Gastroesophageal sphincter (tissue), 4 donors: ENCODE measurements at regions not wholly inside any gene's neighbourhood (a gene's known extent, or its start where the extent isn't known, plus 50 kb on each side); places are given as distances from the start of the nearest gene placed in this dataset.

ENCODE experiments used
- ATAC-seq: fragments of 150-250 bp; one replicate; pipeline ENCODE4 v1.9.1; 2016; ENCODE audit warnings: mild to moderate bottlenecking, moderate library complexity
- H3K27ac ChIP-seq, 4 donors: fragments of 200-600 bp; sonication (generic) in 3 of 4; 1 replicate in 3 of 4; 2 replicates in 1 of 4; pipeline ENCODE4 v1.5.1; 2016 to 2019
- H3K27me3 ChIP-seq: fragments of 200-600 bp; sonication (generic); one replicate; pipeline ENCODE4 v1.5.1; 2019
- H3K36me3 ChIP-seq, 2 donors: fragments of 200-600 bp; sonication (generic); one replicate each; pipeline ENCODE4 v1.5.1; 2019; ENCODE audit warnings: control low read depth in 1 of 2
- H3K4me1 ChIP-seq, 3 donors: fragments of 200-600 bp; sonication (generic); 1 replicate in 2 of 3; 2 replicates in 1 of 3; pipeline ENCODE4 v1.5.1; 2016 to 2019; ENCODE audit warnings: control low read depth in 2 of 3
- H3K4me3 ChIP-seq, 2 donors: fragments of 200-600 bp; sonication (generic); one replicate each; pipeline ENCODE4 v1.5.1; 2019; ENCODE audit warnings: mild to moderate bottlenecking in 1 of 2, moderate library complexity in 1 of 2
- H3K9me3 ChIP-seq, 3 donors: fragments of 200-600 bp; sonication (generic); one replicate each; pipeline ENCODE4 v1.5.1; 2017 to 2019; ENCODE audit warnings: control low read depth in 2 of 3
- EP300 ChIP-seq: sonication (generic); formaldehyde crosslinking; IDR thresholded peaks from one replicate; pipeline ENCODE4 v1.6.1; 2017; ENCODE audit warnings: antibody characterized with exemption, mild to moderate bottlenecking
- POLR2A ChIP-seq, 2 donors: fragments of 450-650 bp; IDR thresholded peaks; one replicate each; pipeline ENCODE4 v1.6.1; 2017; ENCODE audit warnings: antibody characterized with exemption in 2 of 2, mild to moderate bottlenecking in 2 of 2, moderate library complexity in 1 of 2
- POLR2AphosphoS5 ChIP-seq: sonication (generic); formaldehyde crosslinking; IDR thresholded peaks from one replicate; pipeline ENCODE4 v1.6.1; 2017; ENCODE audit warnings: antibody characterized with exemption
- WGBS, 2 donors: methylation state at CpG; one replicate each; pipeline ENCODE4 v1.1.5; 2018; ENCODE audit warnings: low coverage in 1 of 2; 5-methylcytosine and 5-hydroxymethylcytosine counted together
- TF ChIP-seq, protein P1 (sequence below), 4 experiments: fragments of 200-600 bp in 2 of 4; fragments of 450-650 bp in 2 of 4; sonication (generic) in 1 of 4; IDR thresholded peaks; one replicate each; pipeline ENCODE4 v1.5.1; 2017 to 2019; ENCODE audit warnings: antibody characterized with exemption in 4 of 4, mild to moderate bottlenecking in 2 of 4, moderate library complexity in 2 of 4

DNA sequence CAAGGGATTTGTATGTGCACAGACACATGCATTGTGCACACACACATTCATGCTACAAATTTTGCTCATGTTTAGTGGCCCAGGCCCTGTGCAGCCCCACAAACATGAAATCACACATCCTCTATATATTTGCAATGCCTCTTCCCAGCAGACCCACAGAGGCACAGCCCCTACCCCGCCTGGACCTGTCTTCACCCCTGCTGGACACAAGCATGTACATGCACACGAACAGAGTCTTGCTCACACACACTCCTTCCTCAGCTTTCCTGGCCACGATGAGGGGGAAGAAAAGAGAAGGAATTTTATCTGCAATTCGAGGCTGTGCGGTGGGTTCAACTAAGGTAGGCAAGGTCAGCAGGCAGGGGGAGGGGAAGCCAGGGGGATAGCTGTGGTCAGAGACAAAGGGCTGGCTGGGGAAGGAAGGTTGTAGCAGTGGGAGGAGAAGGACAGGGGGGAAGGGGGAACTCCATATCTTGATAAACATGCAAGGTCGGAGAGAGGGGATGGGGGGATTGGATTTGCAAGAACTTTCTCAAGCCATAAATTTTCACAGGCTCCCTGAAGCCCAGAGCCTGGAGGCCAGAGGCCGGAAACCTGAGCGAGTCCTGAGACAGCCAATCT is 156.4 kb downstream of the EFNB1 start:
- H3K4me1 ChIP-seq, result peaks cover 0 to 8% (median 4%) of the 10 kb centered on the region in 3 donors
- ATAC-seq, result no peak
- 60 to 70% methylated on average over 2 to 4 of the region's 8 CpGs for WGBS, 2 donors
- H3K27me3 ChIP-seq, result no peaks in the 10 kb centered on the region
- H3K36me3 ChIP-seq, result no peaks in the 10 kb centered on the region
- no peaks in the 10 kb centered on the region for H3K9me3 ChIP-seq
- no peak for TF ChIP-seq POLR2A (IDR thresholded peaks at IDR 0.05)
- TF ChIP-seq EP300, result no peak
- no peak for TF ChIP-seq POLR2AphosphoS5
- no peak overlapping the region for H3K4me3 ChIP-seq
- H3K27ac ChIP-seq, result no peak overlapping the region

DNA sequence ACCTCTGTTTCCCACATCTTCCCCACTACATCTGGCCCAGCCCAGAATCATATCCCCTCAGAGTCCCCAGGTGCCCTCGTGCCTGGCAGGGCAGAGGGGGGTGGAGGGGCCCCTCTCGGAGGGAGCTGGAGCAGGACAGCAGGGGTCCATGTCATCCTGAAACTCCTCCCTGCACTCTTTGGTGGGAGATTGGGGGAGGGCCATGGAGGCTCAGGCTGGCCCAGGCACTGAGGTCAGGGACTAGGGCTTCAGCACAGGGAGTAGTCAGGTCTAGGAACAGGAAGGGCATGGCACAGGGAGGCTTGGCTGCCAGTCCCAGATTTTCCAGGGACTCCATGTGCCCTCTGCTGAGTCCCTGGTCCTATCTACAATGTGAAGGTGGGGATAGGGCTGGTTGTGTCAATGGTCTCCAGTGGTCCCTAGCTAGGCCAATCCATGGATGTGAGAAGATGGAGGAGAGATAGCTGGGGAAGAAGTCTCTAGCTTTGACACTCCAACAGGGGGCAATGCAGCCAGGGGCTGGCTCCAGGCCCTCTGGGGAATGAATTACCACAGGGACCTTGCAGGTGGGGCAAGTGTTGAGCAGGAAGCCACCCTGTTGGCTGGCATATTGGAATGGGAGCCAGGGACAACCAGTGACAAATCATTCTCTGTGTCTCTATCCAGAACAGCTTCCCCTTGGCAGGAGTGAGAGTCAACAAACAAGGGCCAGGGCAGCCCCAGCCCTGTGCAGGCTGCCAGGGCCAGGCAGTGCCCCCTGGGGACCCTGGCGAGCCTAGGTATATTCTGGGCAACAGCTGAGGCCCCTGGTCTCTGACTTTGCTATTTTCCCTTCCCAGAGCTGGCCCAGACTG is 154.4 kb downstream of the EFNB1 start:
- Histone ChIP-seq H3K4me1 (peaks cover 0 to 11% (median 2%) of the 10 kb centered on the region in 3 donors), H3K9me3 (no peaks in the 10 kb centered on the region), H3K27ac (no peak overlapping the region), H3K36me3 (no peaks in the 10 kb centered on the region), H3K4me3 (no peak overlapping the region), H3K27me3 (no peaks in the 10 kb centered on the region)
- ATAC-seq, result no peak
- TF ChIP-seq POLR2AphosphoS5, result no peak
- TF ChIP-seq POLR2A (IDR thresholded peaks at IDR 0.05), result no peak
- TF ChIP-seq, protein P1, sequence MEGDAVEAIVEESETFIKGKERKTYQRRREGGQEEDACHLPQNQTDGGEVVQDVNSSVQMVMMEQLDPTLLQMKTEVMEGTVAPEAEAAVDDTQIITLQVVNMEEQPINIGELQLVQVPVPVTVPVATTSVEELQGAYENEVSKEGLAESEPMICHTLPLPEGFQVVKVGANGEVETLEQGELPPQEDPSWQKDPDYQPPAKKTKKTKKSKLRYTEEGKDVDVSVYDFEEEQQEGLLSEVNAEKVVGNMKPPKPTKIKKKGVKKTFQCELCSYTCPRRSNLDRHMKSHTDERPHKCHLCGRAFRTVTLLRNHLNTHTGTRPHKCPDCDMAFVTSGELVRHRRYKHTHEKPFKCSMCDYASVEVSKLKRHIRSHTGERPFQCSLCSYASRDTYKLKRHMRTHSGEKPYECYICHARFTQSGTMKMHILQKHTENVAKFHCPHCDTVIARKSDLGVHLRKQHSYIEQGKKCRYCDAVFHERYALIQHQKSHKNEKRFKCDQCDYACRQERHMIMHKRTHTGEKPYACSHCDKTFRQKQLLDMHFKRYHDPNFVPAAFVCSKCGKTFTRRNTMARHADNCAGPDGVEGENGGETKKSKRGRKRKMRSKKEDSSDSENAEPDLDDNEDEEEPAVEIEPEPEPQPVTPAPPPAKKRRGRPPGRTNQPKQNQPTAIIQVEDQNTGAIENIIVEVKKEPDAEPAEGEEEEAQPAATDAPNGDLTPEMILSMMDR (IDR thresholded peaks at IDR 0.05), result no peak
- TF ChIP-seq EP300, result no peak
- no CpG with 5 or more reads among the region's 3 CpGs for WGBS, 2 donors

DNA sequence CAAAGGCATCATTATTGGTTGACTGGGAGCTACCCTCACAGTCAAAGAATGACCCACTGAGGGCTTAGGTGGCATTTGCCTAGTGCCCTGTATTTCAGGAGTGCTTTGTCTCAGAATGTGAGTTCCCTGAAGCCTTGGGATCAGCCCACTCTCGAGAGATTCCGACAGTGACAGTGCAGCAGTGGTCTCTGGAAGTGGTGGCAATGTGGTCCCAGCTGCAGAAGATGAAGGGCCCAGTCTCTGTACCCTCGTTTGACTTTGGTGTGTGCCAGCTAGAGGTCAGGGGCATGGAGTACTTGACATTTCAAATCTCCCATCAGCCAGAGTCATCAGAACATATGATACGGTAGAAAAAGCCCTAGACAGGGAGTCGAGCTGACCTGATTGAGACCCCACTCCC is 153.7 kb downstream of the EFNB1 start:
- Histone ChIP-seq H3K27me3 (no peaks in the 10 kb centered on the region), H3K36me3 (no peaks in the 10 kb centered on the region), H3K4me1 (peaks cover 0 to 18% (median 2%) of the 10 kb centered on the region in 3 donors), H3K4me3 (no peak overlapping the region), H3K9me3 (no peaks in the 10 kb centered on the region), H3K27ac (no peak overlapping the region)
- 56% methylated on average over 4 of the region's 5 CpGs; no CpG with 5 or more reads in 1 of the 2 donors for WGBS, 2 donors
- TF ChIP-seq, protein P1 (IDR thresholded peaks at IDR 0.05), result no peak
- no peak for TF ChIP-seq POLR2AphosphoS5
- TF ChIP-seq POLR2A (IDR thresholded peaks at IDR 0.05), result no peak
- TF ChIP-seq EP300, result no peak
- ATAC-seq, result no peak

DNA sequence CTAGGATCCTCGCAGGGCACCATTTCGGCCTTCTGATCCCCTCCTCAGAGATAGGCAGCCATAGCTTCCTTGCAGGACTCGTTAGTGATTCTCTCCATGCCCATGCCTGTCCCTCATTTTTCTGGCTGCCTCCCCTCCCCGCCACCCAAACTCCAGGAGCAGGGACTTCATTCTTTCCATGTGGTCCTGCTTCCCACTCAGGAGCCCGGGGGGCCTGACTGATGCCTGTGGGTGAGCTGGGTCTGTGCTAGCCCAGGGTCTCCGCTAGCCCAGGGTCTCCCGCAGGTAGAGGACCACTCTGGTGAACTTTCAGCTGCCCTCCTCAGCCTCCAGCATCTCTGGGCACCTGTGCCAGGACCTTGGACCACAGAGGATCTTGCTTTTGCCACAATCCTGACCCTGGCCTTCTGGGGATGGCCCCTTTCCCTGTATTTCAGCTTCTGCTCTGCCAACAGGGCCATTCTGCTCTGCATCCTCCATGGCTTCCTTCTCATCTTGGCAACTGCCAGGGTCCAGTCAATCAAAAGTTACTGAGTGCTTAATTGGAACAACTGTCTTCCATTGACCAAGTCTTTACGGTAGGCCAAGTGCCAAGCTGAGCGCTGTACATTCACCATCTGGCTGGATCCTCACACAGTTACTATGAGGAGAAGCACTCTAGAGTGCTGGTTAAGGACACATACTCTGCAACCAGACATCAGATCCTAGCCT is 152.2 kb downstream of the EFNB1 start:
- Histone ChIP-seq H3K4me1 (peaks cover 0 to 18% (median 2%) of the 10 kb centered on the region in 3 donors), H3K4me3 (no peak overlapping the region), H3K27ac (no peak overlapping the region), H3K9me3 (no peaks in the 10 kb centered on the region), H3K36me3 (no peaks in the 10 kb centered on the region), H3K27me3 (no peaks in the 10 kb centered on the region)
- TF ChIP-seq, protein P1 (IDR thresholded peaks at IDR 0.05), result no peak
- no peak for TF ChIP-seq EP300
- no peak for TF ChIP-seq POLR2AphosphoS5
- TF ChIP-seq POLR2A (IDR thresholded peaks at IDR 0.05), result no peak
- WGBS, 2 donors, result 100% methylated on average over 1 of the region's 9 CpGs; no CpG with 5 or more reads in 1 of the 2 donors
- ATAC-seq, result no peak

DNA sequence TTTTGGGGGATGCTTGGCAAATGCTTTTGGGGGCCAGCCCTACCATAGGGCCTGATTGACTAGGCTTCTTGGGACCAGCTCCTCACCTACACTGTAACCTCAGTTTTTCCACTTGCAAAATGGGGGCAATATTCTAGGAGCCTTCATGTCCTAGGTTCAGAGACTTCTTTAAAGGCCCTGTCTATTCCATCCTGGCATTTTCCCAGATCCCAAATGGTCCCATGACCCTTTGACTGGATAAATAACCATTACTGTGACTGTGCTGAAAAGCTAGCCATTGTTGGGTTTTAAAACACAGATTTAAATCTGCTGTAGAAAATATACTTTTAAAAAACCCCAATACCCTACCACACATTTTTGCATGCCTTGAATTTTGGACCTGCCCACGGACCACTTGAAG is 149.8 kb downstream of the EFNB1 start:
- peaks cover 0 to 18% (median 2%) of the 10 kb centered on the region in 3 donors for H3K4me1 ChIP-seq
- H3K4me3 ChIP-seq, result no peak overlapping the region
- no CpG with 5 or more reads among the region's 1 CpG for WGBS, 2 donors
- no peaks in the 10 kb centered on the region for H3K27me3 ChIP-seq
- H3K9me3 ChIP-seq, result no peaks in the 10 kb centered on the region
- no peak for ATAC-seq
- H3K27ac ChIP-seq, result no peak overlapping the region
- H3K36me3 ChIP-seq, result no peaks in the 10 kb centered on the region
- TF ChIP-seq POLR2AphosphoS5 (no peak), POLR2A (IDR thresholded peaks at IDR 0.05) (no peak), EP300 (no peak)
- TF ChIP-seq, protein P1 (IDR thresholded peaks at IDR 0.05), result no peak
